RWPE1 (cell line): ENCODE measurements at regions not wholly inside any gene's neighbourhood (a gene's known extent, or its start where the extent isn't known, plus 50 kb on each side); places are given as distances from the start of the nearest gene placed in this dataset.

Source experiments
- CTCF ChIA-PET: fragments of 350-600 bp; sonication (Branson Sonifier 250); formaldehyde crosslinking; extraction: SDS; loops from one replicate; lab custom pipeline; 2021; lab: Yijun Ruan, JAX
- POLR2A ChIA-PET: fragments of 400-600 bp; formaldehyde crosslinking; extraction: SDS; loops from one replicate; lab custom pipeline; 2020; ENCODE audit warnings: antibody characterized with exemption; ENCODE audit not compliant: low non-redundant PET; lab: Yijun Ruan, JAX
- DNase-seq: peaks from one replicate; pipeline ENCODE4 v3.0.0; 2012; ENCODE audit warnings: low spot score
- H3K27ac ChIP-seq: fragments of 450-650 bp; 2 replicates; pipeline ENCODE4 v1.5.1; 2017
- TF ChIP-seq, protein P1 (sequence below): fragments of 450-650 bp; conservative IDR thresholded peaks from 2 replicates; pipeline ENCODE4 v1.5.1; 2017; ENCODE audit warnings: low read depth, mild to moderate bottlenecking

DNA sequence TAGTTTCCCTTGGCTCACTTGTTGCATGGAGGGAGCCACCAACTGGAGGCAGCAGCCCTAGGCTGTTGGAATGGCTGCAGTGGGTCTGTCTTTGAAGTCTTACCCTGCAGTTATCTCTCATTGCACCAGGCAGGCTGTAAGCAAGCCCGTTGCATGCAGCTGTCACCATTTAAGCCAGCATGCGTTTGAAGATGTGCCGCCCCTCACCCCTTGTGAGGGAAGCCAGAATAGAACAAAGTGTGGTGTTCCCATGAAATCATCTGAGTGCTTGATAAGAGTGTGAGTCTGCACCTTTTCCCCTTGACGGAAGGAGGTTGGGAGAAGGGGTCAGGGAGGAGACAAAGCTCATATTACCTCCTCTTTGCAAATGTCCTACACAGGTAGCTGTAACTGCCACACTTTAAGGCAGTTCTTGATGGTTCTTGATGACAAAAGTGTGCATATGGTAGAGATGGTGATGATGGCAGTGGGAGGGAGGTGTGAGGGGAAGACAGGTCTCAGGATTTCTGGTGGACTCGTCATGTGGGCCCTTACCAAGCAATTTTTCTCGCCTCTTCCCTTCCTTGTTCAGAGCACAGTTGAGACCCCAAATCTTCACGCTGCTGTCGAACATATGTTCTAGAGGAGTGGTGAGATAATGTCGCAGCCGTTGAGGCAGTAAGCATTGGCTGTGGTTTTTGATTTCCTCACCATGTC is 191.4 kb upstream of the LEF1 start:
- H3K27ac ChIP-seq: no peak overlapping the region
- CTCF ChIA-PET: no interaction called here
- DNase-seq: no peak
- POLR2A ChIA-PET: no interaction called here
- TF ChIP-seq, protein P1, sequence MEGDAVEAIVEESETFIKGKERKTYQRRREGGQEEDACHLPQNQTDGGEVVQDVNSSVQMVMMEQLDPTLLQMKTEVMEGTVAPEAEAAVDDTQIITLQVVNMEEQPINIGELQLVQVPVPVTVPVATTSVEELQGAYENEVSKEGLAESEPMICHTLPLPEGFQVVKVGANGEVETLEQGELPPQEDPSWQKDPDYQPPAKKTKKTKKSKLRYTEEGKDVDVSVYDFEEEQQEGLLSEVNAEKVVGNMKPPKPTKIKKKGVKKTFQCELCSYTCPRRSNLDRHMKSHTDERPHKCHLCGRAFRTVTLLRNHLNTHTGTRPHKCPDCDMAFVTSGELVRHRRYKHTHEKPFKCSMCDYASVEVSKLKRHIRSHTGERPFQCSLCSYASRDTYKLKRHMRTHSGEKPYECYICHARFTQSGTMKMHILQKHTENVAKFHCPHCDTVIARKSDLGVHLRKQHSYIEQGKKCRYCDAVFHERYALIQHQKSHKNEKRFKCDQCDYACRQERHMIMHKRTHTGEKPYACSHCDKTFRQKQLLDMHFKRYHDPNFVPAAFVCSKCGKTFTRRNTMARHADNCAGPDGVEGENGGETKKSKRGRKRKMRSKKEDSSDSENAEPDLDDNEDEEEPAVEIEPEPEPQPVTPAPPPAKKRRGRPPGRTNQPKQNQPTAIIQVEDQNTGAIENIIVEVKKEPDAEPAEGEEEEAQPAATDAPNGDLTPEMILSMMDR: no peak

DNA sequence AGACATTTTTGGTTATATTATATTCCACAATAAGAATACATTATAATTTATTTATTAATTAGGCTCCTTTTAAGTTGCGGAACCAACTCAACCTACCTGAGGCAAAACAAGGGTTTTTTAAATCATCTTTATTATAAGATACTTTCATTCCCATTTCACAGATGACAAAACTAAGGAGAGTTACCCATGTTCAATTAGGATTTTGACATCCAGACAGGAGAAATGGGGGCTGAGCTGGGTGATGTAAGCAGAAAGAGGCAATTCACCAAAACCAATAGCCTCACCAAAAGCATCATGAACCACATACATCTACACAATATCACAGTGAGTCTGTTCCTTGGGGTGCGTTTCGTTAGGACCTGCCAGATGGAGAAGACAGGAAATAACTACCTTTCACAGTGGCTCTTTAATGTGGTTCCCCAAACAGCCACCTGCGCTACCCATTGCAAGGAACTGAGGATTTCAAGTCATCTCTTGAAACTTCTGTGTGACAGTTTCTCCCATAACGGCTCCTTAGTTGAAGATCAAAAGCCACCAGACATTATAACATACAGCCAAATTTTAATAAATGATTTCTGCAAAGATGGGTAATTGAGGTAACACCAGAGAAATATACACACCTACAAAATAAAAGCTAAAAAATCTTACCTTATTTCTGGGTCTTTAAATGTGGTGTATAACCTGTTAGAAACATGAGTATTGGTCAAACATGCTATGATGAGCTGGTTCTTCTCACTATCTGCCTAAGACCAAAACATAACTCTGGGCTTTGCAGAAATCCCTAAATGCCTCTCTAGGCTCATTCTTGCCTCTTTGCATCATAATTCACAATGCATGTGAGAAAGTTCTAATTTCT is 190.6 kb upstream of the LEF1 start:
- H3K27ac ChIP-seq: no peak overlapping the region
- CTCF ChIA-PET: no interaction called here
- TF ChIP-seq, protein P1: no peak
- DNase-seq: no peak
- POLR2A ChIA-PET: no interaction called here

DNA sequence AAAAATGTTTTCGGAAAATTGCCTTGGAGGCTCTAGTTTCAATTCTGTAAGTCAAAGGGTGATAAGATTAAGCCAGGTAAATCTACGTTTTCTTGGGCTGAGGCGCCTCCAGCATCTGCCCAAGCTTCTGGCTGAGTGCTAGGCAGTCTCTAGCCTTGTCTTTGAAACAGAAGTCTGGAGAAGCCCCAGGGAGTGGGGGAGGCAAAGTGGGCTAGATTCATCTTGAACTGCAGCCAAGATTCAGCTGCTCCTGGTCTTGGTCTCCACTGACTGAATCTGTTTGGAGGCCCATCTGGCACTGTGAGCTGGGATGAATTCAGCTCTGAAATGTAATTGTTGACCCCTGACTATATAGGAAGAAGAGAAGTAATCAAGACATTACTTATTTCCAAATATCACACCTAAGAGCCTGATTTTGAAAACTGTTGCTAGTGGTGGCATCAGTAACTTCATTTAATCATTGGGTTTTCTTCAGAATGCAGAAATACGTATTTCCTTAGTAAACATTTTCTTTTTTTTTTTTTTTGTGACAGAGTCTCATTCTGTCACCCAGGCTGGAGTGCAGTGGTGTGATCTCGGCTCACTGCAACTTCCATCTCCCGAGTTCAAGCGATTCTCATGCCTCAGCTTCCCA is 187.3 kb upstream of the LEF1 start:
- POLR2A ChIA-PET: no interaction called here
- H3K27ac ChIP-seq: no peak overlapping the region
- TF ChIP-seq, protein P1: no peak
- DNase-seq: no peak
- CTCF ChIA-PET: no interaction called here

DNA sequence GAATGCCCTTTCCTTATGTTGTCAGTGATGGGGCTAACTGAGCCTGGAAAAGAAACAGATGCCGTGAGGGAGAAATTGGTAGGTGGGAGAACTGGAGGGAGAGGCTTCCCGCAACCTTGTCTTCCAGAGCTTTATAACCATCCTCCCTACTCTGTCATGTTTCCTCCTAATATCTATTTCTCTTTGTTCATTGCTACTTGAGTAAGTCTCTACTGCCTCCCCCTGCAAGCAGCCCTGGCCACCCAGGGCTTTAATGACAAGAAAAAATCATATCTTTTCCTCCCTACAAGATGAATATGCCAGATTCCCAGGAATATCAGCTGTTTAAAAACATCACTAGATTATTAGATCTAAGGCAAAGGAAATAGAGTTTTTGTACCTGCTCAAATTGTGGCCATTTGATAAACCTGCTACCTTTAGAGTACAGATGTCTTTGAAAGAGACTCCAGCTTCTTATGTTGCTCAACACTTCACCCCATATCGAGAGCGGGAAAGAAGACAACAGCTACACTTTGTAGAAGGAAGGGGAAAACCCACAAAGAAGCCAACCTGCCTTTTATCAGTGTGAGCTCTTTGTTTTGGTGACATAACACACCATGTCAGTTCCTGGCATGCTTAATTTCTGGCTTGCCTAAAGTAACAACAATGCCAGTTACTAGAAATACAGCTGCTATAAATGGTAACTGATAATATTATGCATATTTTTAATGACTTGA is 186.6 kb upstream of the LEF1 start:
- ChIA-PET CTCF (no interaction called here), POLR2A (no interaction called here)
- TF ChIP-seq, protein P1: no peak
- no peak overlapping the region for H3K27ac ChIP-seq
- no peak for DNase-seq

DNA sequence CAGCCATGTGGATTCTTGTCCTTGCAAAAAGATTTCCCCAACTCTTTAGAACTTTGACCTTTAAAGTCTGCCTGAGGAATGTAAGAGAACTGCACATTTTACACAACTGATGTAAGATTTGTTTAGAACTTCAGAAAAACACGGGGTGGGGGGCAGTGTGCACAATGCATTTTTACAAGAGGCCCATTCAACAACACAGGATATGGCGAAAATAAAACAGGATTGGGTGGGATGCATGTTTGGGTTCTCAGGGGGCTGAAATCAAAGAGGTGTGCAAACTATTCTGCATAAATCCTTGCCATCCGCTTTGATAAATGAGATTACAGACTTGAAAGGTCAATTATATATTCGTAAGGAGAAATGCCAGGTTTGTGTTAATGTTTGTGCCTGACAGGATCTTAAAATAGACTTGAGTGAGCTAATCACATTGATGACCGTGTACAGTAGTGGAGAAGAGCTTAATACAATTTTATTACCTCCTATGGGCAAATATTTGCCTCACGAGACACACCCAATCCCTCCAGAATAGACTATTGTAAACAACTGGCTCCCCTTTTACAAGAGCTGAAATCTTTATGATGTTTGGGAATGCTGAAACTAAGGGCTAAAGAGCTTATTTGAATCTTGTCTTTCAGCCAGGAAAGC is 184.1 kb upstream of the LEF1 start:
- H3K27ac ChIP-seq: no peak overlapping the region
- POLR2A ChIA-PET: no interaction called here
- TF ChIP-seq, protein P1: no peak
- no peak for DNase-seq
- CTCF ChIA-PET: no interaction called here
